GM19035 (cell line): ENCODE measurements at regions not wholly inside any gene's neighbourhood (a gene's known extent, or its start where the extent isn't known, plus 50 kb on each side); places are given as distances from the start of the nearest gene placed in this dataset.

Experiments used
- ATAC-seq: cut with Tn5 transposase; IDR thresholded peaks from one replicate; pipeline ENCODE4 v1.9.1; 2021; ENCODE audit not compliant: unreplicated experiment

DNA sequence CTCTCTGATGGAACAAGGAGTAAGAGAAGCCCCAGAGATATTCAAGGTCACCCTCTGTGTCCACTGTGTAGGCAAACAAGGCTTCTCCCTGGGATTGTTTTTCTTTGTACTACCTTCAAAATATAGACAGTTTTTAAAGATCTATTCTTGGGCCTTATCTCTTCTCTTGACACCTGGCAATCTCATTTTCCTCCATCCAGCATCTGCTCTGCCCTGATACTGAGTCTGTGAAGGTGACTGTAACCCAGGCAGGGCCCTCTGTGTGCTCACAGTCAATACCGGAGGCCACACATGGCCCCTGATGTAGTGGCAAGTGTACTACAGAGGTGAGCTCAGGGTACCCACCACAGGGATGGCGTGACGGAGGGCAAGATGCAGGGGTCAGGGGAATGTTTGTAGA is 221.1 kb downstream of the SNX10 start:
- no peak for ATAC-seq

DNA sequence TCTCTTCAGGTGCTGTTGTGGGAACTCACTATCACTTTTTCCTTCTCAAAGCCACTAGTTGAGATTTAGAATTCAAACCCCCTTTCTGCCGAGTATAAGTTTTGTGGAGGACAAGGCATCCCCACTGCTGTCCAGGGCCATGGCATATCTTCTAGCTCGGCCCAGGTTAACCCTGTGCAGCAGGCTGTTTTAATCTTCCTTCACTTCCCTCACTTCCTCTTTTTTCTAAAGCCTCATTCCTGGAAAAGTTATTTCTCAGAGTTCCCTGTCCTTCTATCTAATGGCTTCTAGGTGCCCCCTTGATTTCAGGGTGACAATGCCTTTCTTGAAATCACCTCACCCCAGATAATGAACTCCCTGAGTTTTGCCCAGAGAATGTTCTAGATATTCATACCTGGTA is 222.3 kb downstream of the SNX10 start:
- ATAC-seq: no peak

DNA sequence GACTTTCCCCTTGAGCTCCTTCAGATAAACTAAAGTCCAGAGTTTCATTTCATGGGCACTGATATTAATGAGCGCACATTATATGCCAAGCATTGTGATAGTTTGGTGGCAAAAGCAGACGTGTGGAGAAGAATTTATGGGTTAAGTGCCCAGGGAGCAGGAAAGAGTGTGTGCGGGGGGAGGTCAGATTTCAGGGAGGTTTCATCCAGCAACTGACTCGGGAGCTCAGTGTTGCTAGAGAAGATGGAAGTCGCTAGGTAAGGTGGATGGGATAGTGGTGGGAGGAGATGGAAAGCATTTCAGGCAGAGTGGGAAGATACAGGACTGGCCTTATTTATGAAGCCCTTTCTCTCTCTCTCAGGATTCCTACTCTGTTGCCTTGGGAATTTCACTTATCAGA is 223.0 kb downstream of the SNX10 start:
- no peak for ATAC-seq

DNA sequence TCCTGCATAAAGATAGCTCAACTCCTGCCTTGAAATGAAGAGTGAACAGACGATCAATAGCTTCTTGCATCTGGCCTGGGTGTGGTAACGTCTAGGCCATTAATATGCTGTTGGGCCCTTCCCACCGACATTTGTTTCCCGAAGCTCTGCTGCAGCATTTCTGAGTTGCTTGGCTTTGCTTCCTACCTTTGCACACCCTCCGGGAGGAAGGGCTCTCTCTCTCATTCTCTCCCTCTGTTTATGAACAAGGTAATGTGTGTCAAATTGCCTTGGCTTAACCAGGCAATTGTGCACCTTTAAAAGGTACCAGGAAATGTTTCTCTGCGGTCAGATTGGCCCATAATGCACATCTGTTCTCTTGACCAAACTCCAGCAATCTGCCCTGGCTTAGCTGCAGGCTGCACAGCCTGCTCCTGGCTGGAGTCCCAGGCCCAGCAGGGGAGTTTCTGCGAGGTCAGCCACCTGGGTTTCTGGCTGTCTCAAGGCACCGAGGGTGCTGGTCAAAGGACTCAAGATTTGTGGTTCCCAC is 223.7 kb downstream of the SNX10 start:
- no peak for ATAC-seq

DNA sequence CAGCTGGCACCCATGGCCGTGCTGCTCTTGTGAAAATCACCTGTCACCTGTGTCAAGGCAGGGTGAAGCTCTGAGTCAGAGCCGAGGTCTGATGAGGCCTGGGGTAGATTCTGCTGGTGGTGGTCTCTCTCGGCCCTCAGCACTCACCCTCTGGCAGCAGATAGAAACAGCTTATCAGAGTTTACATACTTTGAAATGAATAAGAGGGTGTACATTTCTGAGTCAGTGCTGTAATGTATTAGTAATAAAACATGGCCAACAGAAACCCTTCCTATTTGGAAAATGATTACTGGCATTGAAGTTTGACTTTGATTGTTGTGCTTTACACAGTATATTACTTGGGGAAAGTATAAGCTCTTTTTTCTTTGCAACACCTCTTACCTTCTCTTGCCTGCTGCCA is 228.8 kb downstream of the SNX10 start:
- no peak for ATAC-seq

DNA sequence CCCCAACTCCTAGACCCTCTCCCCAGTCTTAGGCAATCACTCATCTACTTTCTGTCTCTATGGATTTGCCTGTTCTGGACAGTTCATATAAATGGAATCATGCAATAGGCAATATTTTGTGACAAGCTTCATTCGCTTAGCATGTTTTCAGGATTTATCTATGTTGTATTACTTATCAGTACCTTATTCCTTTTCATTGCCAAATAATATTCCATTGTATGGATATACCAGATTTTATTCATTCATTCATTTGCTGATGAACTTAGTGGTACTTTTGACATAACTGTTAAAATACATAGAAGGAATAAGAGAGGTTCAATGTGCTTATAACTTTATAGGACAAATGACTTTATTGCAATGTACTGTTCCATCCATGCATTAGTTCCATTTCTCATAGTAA is 231.0 kb downstream of the SNX10 start:
- no peak for ATAC-seq

DNA sequence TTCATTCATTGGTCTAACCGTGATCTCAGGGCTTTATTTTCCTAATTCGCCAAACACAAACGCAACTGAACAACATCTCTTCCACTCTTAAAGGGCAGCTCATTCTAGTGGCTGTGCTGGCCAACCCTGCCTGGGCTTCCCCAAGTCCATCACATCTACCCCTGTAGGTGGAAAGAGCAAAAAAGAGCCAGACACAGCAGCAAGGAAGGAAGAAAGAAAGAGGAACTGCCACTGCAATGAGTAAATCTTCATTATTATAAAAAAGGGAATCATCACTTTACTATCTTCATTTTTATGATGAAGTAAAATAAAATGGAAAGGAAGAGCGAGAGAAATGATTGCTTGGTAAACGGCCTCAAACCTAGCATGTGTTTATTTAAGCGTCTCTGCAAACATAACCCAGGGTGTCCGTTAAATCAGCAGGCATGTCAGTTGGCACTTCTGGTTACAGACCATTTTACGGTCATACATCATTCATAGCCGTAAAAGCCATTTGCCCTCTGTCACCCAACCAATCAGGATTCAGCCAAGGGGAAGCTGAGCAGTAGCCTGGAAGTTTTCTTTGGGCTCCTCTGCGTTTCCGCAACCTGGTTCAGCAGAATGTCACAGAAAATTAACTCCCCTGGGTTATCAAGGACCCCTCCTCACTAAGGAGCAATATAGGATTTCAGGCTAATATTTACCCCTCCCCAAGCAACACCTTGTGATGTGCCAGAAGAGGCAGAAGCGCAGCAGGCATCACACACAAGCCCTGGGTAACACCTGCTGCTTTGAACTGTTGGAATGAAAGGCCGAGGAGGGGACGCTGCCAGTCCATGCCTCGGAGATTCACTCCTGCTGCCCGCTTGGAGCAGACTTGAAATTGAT is 234.0 kb downstream of the SNX10 start:
- no peak for ATAC-seq

DNA sequence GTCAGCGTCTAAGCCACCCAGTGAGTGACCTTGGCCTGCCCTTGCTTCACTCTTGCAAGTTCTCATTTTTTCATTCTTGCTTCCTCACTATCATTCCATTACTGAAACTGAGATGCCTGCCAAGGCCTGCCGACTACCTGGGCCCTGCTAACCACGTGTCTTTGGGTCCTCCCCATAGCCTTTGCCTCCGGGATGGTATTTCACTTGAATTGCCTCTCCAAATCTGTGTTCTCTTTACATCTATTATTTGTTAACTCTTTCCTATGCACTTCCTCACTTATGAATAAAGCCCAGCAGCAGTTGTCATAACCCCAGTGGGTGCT is 234.6 kb downstream of the SNX10 start:
- ATAC-seq: no peak

DNA sequence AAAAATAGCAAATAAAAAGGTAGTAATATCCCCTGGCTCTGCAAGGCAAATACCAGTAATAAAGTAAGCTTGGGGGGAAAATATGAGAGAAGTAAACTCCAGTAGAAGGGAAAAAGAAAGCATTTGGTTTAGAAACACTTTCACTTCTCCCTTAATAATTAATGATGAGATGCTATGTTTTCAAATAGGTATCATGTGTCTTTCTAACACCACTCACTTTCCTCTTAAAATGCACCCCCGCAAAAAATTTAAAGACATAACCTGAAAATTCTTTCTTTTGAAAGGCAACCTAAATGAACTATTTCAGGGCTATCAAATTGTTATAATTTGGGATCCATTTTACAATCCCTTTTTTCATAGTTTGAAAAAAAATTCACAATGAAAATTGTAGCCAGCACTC is 240.3 kb downstream of the SNX10 start:
- no peak for ATAC-seq

DNA sequence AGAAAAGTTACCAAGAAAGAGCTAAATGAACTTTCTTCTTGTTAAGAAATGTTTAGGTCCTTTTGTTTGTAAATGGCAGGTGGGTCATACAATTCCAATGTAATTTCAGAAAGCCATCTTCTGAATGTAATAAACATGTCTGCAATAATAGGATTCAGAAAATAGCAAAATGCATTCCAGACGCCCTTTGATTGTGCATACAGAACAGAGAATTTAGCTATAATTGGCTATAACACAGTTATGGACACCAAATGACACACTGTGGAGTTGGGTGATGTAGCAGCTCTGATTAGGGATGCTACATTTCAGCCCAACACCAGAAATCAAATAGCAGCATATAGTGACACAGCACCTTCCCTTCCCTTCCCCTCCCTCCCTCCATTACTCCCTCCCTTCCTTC is 240.8 kb downstream of the SNX10 start:
- ATAC-seq: no peak

DNA sequence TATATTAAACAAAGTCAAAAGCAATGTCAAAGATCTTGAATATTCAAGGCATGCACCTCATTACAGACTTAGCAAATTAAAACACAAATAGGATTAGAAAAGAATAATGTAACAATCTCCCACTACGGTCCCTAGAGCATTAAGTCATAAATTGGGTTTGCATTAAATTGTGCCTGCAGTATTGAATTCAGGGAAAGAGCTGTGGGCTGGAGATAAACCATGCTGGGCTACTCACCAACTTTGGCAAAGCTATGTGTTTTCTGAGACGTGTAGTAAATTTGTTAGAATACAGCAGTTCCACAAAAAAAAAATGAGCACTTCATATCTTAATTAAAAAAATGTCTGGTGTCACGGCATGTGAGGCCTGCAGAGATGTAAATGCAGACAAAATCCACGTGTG is 241.6 kb downstream of the SNX10 start:
- ATAC-seq: no peak

DNA sequence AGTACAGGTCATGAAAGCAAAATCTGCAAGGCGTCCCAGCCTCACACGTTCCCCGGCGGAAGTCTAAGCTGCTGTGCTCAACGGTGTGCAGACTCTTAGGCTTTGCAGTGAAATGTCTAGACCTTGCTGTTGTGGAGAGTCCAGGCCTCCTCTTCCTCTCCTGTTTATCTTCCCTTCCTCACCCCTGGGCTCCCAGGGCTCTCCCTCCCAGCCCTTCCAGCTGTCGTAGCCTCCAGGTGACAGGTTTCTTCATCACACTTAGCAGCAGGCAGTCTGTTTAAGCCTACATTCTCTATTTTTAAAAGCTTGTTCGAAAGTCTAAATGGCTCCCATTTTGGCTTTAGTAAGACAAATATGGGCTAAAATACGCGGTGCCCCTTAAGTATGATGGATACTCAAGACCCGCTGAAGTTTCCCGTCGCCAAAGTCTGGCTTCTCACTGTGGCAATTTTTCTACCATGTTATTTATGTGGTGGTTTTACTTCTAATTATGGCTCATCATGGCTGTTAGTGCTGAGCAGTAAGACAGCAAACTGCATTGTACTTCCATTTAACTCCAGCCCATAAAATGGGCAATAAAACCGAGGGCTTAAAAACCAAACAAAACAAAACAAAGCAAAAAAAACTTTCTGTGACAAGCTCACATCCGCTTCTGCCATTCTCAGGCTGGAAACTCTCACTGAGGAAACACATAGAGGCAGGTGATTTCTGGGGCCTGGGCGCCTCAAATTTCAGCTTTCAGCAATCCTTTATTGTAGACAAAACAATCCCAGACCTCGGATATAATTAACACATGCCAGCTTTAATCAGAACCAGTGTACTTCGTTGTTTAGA is 243.2 kb downstream of the SNX10 start:
- ATAC-seq: no peak

DNA sequence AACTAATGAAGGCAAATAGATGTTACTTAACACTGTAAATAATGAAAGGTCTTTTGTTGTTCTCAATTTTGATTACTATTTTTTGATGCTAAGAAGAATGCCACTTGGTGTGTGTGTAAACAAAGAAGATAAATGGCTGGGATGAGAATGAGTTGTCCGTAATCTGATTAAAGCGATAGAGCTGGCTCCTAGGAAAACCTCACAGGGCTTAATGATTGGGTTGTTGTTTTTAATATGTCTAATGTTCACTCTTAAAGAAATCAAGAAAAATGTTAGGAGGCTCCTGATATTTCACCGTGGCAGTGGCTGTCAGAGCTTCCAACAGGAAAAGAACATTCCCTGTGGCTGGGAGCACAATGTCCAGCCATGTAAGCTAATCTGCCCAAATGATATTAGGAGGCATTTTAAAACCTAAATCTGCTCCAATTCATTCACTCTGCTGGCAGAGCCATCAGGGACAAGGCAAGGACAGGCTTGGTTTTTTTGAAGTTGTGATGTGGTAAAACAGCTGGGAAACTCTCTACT is 243.9 kb downstream of the SNX10 start:
- ATAC-seq: no peak

DNA sequence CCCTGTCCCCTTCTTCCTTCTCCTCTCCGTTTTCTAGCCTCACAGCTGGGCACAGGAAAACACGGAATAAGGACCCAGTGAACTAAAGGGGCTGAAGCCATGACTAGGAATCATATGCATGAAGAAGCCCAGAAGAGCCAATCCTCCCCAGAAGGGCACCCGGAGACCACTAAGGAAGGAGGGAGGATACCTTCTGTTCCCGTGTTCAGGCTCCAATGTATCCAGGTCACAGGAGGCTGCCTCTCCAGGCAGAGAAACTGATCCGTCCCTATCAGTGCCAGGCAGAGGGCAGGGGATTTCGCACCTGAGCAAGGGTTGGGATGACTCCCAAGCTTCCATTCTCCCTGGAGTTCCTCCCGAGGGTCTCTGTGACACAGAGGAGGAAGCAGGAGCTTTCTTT is 246.6 kb downstream of the SNX10 start:
- ATAC-seq: no peak

DNA sequence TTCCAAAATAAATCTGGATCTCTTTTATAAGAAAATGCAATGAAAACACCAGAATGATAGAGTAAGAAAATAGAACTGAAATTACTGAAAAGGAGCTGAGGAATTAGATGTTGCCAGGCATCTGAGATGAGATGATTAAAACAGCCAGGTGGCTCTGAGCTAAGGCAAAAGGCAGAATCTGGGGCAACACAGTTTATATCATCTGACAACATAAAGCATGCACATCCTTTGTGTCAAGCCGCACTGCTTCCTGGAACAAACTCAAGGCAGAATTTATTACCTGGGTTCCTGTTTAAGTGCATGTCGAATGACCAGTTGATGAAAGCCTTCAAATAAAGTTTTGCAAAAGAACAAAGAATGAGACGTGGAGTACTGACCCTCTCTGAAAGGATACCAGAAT is 247.0 kb downstream of the SNX10 start:
- no peak for ATAC-seq

DNA sequence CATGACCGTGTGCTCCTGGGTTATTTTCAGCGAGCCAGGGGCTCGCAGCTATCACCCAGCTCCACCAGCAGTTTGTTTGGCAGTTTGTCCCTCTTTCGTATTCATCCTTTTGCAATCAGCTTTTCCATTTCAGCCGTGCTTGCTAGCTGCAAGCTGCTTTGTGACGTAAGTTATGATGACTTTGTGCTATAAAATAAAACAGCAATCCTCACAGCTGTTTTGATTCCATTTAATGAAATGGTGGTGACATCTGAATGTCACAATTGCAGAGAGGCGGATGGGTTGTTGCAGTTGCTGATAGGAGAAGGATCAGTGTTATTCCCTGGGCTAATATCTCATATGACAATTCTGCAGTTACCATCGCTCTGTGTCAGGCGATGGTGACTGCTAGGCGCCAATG is 251.7 kb downstream of the SNX10 start:
- ATAC-seq: no peak

DNA sequence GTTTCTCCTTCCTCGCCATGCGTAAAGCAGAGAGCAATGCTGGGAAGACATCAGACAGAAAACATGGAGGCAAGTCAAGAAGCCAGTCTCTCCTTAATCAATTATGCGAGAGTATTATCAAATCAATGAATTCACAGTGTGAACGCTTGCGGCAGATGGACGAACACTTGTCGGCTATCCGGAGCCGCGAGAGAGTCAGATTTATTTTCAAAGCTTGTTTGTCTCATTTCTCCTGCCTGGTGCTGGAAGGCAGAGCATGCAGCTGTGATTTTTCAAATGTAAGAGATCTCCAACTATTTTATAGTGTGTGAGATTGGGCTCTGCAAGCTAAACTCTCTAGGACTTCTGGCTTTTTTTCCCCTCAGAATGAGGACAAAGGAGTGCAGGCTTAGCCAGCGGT is 252.3 kb downstream of the SNX10 start:
- ATAC-seq: no peak

DNA sequence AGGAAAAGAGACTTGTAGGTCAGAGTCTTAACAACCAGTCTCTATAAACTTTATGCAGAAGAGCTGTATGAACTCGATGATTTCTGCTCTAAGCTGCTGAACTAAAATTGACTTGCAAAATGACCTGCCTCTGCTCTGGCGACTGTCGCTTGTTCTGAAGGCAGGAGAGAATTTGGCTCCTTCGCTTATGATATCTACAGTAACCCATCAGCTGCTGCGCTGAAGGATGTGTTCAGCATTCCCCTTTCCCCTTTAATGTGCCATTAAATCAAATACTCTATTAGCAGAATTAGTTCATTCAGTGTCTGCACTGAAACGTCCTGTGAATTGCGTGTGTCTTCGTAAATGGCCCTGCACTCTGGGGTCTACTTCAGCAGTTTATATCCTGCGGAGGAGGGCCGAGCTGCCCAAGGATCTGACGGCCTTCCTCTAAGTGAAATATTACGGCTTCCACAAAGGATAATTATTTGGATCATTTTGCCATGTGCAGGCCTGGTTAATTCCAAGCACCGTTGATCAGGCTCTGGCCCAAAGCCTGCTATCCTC is 254.9 kb downstream of the SNX10 start:
- ATAC-seq: no peak

DNA sequence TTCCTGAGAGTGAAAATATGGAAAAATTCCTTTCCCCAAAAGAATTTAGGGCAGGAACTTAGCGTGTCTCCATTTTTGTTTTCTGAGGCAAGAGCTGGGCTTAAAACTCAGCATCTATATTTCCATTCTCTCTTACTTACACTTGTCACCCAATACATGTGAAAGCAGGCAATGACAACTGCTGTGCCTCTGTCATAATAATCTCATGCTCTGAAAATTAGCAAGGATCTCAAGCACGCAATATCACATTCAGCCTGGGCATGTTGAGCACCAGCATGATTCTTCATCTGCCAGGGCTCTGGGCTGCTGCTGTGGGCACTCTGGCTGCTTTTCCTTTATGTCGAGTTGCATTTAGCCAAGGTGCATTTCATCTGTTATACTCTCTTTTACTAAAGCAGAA is 255.5 kb downstream of the SNX10 start:
- ATAC-seq: no peak

DNA sequence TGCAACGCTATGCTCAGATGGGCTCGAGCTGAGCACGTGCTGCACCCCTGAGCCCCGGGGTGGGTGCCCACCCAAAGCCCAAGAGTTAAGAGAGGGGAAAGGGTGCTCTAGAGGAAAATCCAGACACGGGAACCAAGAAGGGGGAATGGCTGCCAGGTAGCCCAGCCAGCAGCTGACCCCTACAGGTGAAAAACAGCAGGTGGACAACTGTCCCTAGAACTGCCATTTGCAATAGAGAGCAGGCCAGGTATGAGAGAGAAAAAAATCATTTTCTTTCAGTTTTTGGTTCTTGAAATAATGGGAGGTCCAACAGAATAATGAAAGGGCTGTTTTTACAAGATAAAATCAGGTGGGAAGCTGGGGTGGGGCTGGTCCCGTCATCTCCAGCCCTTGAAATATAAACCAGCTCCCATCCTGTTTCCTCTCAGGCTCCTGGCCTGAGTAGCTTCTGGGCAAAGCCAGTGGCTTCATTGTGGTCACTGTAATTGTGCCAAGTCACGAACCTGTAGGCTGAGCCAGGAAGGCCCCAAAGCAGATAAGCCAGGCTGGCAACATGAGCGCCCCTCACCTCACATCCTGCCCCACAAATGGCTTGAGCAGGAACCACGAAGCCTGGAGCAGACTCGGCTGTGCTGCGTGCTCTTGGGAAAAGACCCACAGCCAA is 257.8 kb downstream of the SNX10 start:
- no peak for ATAC-seq

DNA sequence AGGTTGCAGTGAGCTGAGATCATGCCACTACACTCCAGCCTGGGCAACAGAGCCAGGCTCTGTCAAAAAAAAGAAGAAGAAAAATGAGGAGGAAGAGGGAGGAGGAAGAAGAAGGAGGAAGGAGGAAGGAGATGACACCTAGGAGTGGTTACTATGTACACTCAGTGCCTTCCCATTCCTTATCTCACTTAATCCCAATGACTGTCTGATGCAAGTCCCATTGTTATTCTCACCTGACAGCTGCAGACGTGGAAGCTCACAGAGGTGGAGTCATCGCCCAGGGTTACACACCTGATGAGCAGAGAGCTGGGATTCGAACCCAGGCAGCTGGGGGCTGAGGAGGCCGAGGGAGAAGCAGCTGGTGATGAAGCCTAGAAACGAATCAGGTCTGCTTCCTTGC is 258.8 kb downstream of the SNX10 start:
- ATAC-seq: no peak
